ENCODE measurements at regions not wholly inside any gene's neighbourhood (a gene's known extent, or its start where the extent isn't known, plus 50 kb on each side); places are given as distances from the start of the nearest gene placed in this dataset.

- TF ChIP-seq CTCF (IDR thresholded peaks at IDR 0.05; ENCODE audit: insufficient read depth, low read depth, low read length): no peak
- no peak for TF ChIP-seq EZH2 (IDR thresholded peaks at IDR 0.05; ENCODE audit: insufficient read depth, low read length)
Observed at GRCh38 chr2:74048147-74048546, 63.4 kb downstream of the TET3 start.

All from astrocyte (in vitro differentiated cells and primary cell).